GM12872 (cell line): ENCODE measurements at regions not wholly inside any gene's neighbourhood (a gene's known extent, or its start where the extent isn't known, plus 50 kb on each side); places are given as distances from the start of the nearest gene placed in this dataset.

Source experiments
- TF ChIP-seq, protein P1 (sequence below): IDR thresholded peaks from 3 replicates; pipeline ENCODE4 v1.5.1; 2011; ENCODE audit warnings: low read depth, mild to moderate bottlenecking, low read length, moderate library complexity; ENCODE audit not compliant: insufficient read depth

GRCh38 chr4:23483320-23483960 is 406.4 kb downstream of the PPARGC1A start:
- TF ChIP-seq, protein P1, sequence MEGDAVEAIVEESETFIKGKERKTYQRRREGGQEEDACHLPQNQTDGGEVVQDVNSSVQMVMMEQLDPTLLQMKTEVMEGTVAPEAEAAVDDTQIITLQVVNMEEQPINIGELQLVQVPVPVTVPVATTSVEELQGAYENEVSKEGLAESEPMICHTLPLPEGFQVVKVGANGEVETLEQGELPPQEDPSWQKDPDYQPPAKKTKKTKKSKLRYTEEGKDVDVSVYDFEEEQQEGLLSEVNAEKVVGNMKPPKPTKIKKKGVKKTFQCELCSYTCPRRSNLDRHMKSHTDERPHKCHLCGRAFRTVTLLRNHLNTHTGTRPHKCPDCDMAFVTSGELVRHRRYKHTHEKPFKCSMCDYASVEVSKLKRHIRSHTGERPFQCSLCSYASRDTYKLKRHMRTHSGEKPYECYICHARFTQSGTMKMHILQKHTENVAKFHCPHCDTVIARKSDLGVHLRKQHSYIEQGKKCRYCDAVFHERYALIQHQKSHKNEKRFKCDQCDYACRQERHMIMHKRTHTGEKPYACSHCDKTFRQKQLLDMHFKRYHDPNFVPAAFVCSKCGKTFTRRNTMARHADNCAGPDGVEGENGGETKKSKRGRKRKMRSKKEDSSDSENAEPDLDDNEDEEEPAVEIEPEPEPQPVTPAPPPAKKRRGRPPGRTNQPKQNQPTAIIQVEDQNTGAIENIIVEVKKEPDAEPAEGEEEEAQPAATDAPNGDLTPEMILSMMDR: no peak

DNA sequence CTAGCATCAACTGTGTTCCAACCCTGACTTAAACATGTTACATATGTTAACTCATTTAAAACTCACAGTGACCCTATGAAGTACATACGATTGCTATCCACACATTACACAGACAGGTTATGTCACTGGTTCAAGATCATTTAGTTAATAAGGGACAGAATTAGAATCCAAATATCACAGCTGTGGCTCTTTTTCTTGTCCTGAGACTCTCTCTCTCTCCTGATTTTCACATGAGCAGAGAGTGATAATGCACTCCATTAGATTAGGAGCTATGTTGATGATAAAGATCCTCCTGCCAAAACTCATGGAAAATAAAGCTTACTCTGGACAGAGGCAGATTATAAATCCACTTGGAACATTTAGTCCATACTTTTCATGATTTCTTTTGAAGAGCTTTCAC is 408.3 kb downstream of the PPARGC1A start:
- TF ChIP-seq, protein P1: no peak

- TF ChIP-seq, protein P1: no peak
Measured at GRCh38 chr4:23477905-23478304, 411.9 kb downstream of the PPARGC1A start.

DNA sequence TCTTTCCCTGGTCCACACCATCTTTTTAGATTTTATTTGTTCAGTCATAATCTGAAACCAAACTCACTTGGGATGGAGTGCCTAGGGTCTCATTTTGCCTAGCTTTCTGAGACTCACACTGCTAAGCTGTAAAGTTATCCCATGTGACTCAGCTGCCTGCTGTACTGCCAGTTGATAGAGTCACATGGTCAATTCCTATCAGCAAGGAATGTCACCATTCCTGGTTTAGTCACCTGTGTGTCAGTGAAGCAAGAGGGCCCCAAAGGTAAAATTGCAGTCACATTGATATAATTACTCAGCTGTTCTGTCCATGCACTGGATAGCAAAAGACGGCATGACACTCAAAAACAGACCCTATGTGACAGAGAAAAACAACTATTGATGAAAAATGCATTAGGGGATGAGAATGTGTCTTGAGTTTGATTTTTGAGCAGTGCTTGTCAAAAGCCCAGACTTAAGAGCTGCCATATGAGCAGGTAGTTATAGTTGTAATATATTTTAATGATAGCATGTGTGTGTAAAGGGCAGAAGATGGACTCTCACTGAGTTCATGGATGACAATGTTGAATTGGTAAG is 413.2 kb downstream of the PPARGC1A start:
- TF ChIP-seq, protein P1: no peak

GRCh38 chr4:23463071-23463470 is 426.8 kb downstream of the PPARGC1A start:
- TF ChIP-seq, protein P1: no peak

DNA sequence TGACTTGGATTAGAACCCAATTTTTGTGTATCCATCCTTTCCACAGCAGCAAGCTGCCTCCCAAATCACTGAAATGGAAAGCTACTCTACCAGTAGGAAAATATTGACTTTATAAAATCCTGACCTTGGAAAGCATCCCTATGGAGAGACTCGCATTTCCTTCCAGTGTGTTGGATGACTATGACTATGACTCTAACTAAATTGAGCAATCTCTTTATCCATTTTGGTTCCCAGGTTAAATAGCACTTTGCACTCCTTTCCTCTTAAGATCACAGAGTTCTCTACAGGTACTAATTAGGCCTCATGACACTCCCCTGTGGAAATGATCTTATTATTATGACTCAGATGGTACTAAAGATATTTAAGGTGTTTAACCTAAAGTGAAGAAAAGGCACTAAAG is 431.8 kb downstream of the PPARGC1A start:
- TF ChIP-seq, protein P1: no peak

GRCh38 chr4:23456864-23457263 is 433.0 kb downstream of the PPARGC1A start:
- TF ChIP-seq, protein P1: no peak
